ENCODE measurements at regions not wholly inside any gene's neighbourhood (a gene's known extent, or its start where the extent isn't known, plus 50 kb on each side); places are given as distances from the start of the nearest gene placed in this dataset.

DNA sequence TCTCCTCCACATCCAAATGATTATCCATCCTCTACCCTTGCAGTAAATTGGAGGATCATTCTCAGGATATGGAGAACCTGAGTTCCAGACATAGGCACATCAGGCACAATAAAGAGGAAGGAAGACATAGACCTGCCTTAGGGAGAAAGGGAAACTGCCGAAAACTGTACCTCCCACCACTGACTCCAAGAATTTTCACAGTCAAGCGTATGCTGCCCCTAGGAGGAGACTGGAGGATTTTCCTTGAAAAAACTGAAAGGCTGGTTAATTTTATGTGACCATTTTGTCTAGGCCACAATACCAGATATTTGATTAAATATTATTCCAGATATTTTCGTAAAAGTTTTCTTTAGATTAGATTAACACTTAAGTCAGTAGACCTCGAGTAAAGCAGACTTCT lies 638.5 kb upstream of the PKDCC start:
- TF ChIP-seq, protein P1, sequence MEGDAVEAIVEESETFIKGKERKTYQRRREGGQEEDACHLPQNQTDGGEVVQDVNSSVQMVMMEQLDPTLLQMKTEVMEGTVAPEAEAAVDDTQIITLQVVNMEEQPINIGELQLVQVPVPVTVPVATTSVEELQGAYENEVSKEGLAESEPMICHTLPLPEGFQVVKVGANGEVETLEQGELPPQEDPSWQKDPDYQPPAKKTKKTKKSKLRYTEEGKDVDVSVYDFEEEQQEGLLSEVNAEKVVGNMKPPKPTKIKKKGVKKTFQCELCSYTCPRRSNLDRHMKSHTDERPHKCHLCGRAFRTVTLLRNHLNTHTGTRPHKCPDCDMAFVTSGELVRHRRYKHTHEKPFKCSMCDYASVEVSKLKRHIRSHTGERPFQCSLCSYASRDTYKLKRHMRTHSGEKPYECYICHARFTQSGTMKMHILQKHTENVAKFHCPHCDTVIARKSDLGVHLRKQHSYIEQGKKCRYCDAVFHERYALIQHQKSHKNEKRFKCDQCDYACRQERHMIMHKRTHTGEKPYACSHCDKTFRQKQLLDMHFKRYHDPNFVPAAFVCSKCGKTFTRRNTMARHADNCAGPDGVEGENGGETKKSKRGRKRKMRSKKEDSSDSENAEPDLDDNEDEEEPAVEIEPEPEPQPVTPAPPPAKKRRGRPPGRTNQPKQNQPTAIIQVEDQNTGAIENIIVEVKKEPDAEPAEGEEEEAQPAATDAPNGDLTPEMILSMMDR (conservative IDR thresholded peaks at IDR 0.05) = no peak
- TF ChIP-seq ZFX (IDR thresholded peaks at IDR 0.05) = no peak
- H3K27ac ChIP-seq = no peak overlapping the region

DNA sequence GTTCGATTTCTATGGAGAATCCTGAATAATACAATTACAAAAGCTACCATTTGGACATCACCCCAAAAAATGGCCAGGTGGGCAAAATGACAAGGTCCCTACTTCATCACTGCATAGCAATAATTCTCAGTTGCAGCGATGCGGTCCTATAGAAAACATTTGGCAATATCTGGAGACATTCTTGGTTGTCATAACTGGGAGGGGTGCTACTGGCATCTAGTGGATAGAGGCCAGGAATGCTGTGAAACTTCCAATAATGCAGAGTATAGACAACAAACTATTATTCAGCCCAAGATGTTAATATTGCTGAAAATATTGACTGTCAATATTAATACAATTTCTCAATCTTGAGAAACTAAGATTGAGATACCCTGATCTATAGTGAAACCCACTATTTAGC lies 637.8 kb upstream of the PKDCC start:
- no peak for TF ChIP-seq ZFX (IDR thresholded peaks at IDR 0.05)
- TF ChIP-seq, protein P1 (conservative IDR thresholded peaks at IDR 0.05) = peak; percentile 7; the same call in 1 of the 2 replicates
- no peak overlapping the region for H3K27ac ChIP-seq

DNA sequence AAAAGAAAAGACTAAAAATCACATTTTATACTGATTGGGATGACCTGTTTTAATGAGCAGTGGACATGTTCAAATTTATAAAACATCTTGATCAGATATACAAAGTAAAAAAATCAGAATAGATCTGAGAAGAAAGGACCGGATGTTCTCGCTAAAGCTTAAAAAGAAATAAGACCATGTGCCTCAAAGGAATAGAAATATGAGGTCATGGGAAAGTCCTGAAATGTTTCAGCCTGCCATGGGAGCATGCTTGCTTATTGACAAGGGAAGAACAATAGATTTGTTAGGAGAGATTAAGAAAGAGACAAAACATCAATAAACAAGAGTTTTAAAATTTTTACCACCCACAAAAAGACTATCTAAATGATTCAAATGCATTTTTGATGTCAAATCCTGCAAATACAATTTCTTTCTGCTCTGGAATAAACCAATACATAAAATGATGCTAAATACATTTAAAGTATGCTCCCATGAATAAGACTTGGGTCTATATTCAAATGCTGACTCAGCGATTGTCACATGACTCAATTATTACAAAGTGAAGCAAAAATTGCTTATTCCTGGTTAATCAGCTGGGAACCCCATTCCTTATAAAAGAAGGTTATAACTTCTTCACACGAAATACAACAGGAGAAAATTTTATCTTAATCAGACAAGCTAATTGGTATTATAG lies 633.9 kb upstream of the PKDCC start:
- TF ChIP-seq ZFX (IDR thresholded peaks at IDR 0.05) = no peak
- TF ChIP-seq, protein P1 (conservative IDR thresholded peaks at IDR 0.05) = no peak
- no peak overlapping the region for H3K27ac ChIP-seq

DNA sequence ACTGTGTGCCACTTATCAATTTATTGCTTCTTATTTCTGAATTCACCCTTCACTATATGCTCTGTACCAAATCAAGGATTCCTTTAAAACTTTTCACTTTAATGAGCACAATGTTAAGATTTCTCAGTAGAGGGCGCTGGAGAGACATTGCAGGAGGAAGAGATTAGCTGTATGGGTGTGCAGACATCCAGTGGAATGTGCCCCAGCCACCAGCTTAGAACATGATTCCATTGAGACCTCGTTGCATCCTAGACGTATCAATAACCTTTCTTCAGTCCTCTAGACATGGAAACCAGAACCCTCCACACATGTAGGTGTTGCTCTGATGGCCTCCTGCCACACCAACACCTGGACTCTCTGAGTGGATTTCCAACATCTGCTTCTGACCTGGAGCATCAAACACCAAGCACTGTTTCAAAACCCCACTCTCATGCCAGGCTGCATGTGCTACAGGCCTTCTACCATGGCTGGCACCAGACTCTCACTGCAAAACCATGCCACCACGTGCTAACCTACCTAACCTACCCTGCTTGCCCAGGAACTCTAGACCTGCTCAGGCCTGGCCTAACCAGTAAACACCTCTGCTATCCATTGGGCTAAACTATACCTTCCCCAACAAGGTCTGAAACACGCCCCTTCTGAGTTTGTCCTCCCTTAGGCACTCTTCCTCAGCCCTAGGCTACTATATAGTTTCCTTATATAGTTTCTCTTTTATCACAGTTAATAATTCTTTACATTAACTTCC lies 633.2 kb upstream of the PKDCC start:
- H3K27ac ChIP-seq = no peak overlapping the region
- no peak for TF ChIP-seq ZFX (IDR thresholded peaks at IDR 0.05)
- TF ChIP-seq, protein P1 (conservative IDR thresholded peaks at IDR 0.05) = peak; percentile 68

DNA sequence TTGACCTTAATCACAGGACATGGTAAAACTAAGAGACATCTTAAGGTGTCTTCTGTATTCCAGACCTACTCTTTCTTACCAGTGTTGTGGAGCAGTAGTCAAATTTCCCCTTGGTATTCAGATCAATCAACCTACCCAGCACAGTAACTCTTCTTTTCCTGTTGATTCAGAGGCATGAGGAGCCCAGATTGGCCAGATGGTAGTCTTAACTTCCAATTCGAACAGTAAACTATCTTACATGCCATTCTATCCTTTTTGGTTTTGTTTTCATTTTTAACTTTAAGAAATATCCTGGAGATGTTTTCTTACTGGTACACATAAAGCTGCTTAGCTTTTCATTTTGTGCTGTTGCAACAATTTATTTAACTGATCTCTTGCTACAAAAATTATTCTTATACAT lies 630.3 kb upstream of the PKDCC start:
- TF ChIP-seq, protein P1 (conservative IDR thresholded peaks at IDR 0.05) = no peak
- TF ChIP-seq ZFX (IDR thresholded peaks at IDR 0.05) = no peak
- no peak overlapping the region for H3K27ac ChIP-seq

DNA sequence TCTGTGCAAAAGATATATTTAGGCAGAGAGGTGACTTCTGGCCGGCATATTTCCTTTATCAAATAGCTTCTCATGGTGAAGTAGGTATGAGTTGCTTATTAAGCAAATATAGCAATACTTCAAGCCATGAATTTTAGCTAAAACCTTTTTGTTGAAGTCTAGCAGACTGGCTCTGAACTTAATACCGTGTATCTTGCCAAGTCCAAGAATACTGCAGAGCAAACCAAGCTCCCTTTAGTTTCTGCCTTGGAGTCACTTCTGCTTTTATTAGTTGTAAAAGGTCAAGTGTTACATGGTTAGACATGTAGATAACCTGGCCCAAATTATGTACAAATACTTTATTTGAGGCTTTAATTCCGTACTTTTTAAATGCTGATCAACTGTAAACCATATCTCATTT lies 627.6 kb upstream of the PKDCC start:
- H3K27ac ChIP-seq = no peak overlapping the region

DNA sequence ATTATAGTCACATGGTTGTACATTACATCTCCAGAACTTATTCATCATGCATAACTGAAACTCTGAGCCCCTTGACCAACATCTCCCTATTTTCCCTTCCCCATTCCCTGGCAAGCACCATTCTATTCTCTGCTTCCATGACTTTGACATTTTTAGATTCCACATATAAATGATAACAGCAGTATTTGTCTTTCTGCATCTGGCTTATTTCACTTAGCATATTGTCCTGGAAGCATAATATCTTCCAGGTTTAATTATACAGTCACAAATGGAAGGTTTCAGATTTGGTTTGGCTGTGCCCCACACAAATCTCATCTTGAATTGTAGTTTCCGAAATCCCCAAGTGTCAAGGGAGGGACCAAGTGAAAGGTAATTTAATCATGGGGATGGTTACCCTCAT lies 626.9 kb upstream of the PKDCC start:
- TF ChIP-seq, protein P1 (conservative IDR thresholded peaks at IDR 0.05) = no peak
- no peak for TF ChIP-seq ZFX (IDR thresholded peaks at IDR 0.05)
- H3K27ac ChIP-seq = no peak overlapping the region

More for the DNA sequence above, 627.6 kb upstream of the PKDCC start:
- TF ChIP-seq, protein P1 (conservative IDR thresholded peaks at IDR 0.05) = no peak
- TF ChIP-seq ZFX (IDR thresholded peaks at IDR 0.05) = no peak
